Hepatocyte (in vitro differentiated cells): ENCODE measurements at regions not wholly inside any gene's neighbourhood (a gene's known extent, or its start where the extent isn't known, plus 50 kb on each side); places are given as distances from the start of the nearest gene placed in this dataset.

Experiments
- CTCF ChIP-seq: fragments of 200-600 bp; sonication (generic); IDR thresholded peaks from 2 replicates; pipeline ENCODE4 v1.5.1; 2016; ENCODE audit warnings: antibody characterized with exemption, mild to moderate bottlenecking; ENCODE audit not compliant: poor library complexity
- EZH2 ChIP-seq: fragments of 200-600 bp; sonication (generic); IDR thresholded peaks from 2 replicates; pipeline ENCODE4 v1.6.1; 2016; ENCODE audit warnings: antibody characterized with exemption, mild to moderate bottlenecking, borderline replicate concordance

GRCh38 chr15:100771746-100772145, 107.9 kb upstream of the ALDH1A3 start:
- TF ChIP-seq CTCF (no peak), EZH2 (no peak)
